ENCODE measurements at regions not wholly inside any gene's neighbourhood (a gene's known extent, or its start where the extent isn't known, plus 50 kb on each side); places are given as distances from the start of the nearest gene placed in this dataset.

DNA sequence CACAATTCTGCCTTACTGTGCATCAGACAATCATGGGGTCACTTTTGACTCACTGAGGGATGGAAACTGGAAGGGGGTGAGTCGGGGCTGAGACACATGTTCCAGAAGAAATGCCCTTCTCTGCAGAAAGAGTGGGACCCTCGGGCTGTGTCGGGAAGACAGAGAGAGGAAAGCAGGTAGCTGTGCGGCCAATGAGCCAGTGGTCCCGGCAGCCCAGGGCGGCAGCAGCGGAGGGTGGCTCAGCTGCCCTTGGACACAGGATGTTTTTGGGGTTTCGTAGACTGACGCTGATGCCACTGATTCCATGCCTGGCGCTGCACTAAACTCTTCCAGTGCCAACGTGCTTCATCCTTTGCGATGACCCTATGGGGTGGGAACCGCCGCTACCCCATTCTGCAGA lies 78.4 kb upstream of the PPP1R26 start:
- intact Hi-C loops (cut with DNase I) = no loop called here
- ATAC-seq (no peak), DNase-seq (no peak)
- WGBS (ENCODE audit: insufficient coverage, low coverage, low lambda C conversion rate, missing lambda C conversion rate) = 61% methylated on average over 6 of the region's 14 CpGs
- no peak for TF ChIP-seq POLR2A (IDR thresholded peaks at IDR 0.05)
- TF ChIP-seq, protein P1, sequence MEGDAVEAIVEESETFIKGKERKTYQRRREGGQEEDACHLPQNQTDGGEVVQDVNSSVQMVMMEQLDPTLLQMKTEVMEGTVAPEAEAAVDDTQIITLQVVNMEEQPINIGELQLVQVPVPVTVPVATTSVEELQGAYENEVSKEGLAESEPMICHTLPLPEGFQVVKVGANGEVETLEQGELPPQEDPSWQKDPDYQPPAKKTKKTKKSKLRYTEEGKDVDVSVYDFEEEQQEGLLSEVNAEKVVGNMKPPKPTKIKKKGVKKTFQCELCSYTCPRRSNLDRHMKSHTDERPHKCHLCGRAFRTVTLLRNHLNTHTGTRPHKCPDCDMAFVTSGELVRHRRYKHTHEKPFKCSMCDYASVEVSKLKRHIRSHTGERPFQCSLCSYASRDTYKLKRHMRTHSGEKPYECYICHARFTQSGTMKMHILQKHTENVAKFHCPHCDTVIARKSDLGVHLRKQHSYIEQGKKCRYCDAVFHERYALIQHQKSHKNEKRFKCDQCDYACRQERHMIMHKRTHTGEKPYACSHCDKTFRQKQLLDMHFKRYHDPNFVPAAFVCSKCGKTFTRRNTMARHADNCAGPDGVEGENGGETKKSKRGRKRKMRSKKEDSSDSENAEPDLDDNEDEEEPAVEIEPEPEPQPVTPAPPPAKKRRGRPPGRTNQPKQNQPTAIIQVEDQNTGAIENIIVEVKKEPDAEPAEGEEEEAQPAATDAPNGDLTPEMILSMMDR (IDR thresholded peaks at IDR 0.05) = no peak
- Histone ChIP-seq H3K9me3 (no peaks in the 10 kb centered on the region), H3K36me3 (no peaks in the 10 kb centered on the region), H3K27me3 (no peaks in the 10 kb centered on the region), H3K4me1 (no peaks in the 10 kb centered on the region), H3K27ac (no peak overlapping the region), H3K4me3 (no peak overlapping the region)

DNA sequence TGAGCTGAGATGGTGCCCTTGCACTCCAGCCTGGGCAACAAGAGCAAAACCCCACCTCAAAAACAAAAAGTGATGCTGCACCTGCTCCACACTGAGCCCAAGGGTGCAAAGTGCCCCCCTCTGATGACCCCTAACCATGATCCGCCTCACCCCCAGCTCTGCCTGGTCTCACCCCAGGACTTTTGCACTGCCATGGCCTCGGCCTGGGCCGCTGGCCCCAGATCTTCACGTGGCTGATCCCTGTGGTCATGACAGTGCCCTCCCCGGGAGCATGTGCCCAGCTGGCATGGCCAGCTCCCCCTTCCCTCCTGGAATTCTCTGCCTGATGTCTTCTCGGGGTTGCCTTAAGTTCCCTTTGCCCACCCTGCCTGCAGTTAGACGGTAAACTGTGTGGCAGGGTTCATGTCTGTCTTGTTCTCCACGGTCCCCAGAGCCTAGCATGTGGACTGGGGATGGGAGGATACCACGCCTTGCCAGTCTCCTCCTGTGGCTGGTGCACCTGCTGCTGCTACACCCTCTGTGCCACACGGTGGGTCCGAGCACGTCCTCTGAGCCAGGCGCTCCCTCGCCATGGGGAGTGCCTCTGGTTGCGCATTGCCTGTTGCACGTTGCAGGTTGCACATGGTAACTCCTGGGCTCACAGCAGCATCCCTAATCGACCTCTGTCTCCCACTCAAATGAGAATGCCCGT lies 77.4 kb upstream of the PPP1R26 start:
- Histone ChIP-seq H3K27ac (no peak overlapping the region), H3K27me3 (no peaks in the 10 kb centered on the region), H3K4me1 (no peaks in the 10 kb centered on the region), H3K4me3 (no peak overlapping the region), H3K9me3 (no peaks in the 10 kb centered on the region), H3K36me3 (no peaks in the 10 kb centered on the region)
- no peak for ATAC-seq
- 31% methylated on average over 5 of the region's 18 CpGs for WGBS (ENCODE audit: insufficient coverage, low coverage, low lambda C conversion rate, missing lambda C conversion rate)
- intact Hi-C loops (cut with DNase I) = no loop called here
- no peak for DNase-seq
- TF ChIP-seq, protein P1 (IDR thresholded peaks at IDR 0.05) = no peak

DNA sequence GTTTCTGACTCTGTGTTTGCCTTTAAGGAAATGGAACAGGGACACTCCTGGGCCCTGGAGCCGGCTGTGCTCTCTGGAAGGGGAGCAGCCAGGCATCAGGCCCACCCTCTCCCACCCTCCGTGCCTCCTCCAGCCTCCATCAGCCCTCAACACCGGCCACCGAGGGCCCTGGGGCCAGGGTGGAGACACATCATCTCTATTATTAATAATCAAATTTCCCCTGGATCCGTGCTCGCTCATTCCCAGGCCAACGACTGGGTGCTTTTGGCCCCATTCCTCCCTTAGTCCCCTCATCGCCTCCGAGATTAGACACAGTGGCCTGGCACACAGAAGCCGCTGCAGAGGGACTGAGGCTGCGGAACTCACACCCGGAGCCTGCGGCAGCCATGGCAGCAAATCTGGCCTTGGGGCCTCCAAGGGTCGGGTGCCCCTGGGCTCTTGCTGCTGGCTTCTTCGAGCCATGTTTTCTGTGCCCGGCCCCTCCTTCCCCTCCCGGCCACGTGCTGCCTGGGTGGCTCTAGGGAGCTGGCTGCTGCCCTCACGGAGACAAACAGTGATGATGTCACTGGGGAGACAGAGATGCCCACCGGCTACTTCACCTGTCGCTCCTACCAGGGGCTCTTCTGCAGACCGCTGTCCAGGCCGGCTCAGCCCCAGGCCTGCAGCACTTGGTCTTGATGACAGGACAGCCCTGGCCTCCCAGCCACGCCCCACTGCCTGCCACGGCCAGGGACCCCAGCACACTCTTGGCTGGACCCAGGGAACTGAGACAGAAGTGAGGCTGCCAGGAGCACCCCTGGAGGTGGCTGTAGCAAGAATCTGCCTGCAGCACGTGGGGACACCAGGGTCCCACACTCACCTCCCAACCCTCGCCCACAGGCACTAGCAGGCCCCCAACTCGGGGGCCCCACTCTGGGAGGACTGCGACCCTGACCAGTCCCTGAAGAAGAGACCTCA lies 76.6 kb upstream of the PPP1R26 start:
- Histone ChIP-seq H3K27me3 (no peaks in the 10 kb centered on the region), H3K9me3 (no peaks in the 10 kb centered on the region), H3K4me1 (no peaks in the 10 kb centered on the region), H3K36me3 (no peaks in the 10 kb centered on the region), H3K27ac (no peak overlapping the region), H3K4me3 (no peak overlapping the region)
- DNase-seq (no peak), ATAC-seq (no peak)
- intact Hi-C loops (cut with DNase I) = no loop called here
- TF ChIP-seq, protein P1 (IDR thresholded peaks at IDR 0.05) = no peak
- no peak for TF ChIP-seq POLR2A (IDR thresholded peaks at IDR 0.05)
- WGBS (ENCODE audit: insufficient coverage, low coverage, low lambda C conversion rate, missing lambda C conversion rate) = 53% methylated on average over 16 of the region's 29 CpGs

DNA sequence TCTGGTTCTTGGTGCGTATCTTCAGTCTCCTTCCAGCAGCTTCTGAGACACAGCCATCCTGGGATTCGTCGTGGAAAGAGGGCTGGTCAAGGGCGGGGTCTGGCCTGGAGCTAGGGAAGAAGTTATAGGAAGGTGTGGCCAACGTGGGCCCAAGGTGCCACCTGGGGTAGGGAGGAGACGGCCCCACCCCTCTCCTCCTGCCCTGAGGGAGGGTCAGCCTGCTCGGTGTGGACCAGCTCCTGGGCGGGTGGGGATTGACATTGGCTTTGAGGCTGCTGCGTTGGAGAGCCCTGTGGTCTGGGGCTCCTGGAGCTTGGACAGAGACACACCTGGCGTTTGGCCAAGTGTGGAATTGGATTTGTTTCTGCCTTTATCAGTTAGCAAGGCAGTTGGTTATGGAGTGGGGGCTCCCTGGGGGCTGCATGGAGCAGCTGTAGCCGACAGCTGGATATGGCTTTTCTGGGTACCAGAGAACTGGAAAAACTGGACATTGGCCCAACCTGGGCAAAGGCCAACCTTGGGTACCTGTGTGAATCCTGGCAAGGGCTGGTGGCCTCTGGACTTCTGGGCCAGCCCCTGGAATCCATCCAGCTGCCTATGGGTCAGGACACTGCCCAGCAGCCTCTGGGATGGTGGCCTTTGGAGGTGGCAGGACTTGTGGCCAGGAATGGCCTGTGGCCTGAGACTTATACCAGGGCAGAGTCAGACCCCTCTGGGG lies 75.7 kb upstream of the PPP1R26 start:
- 60% methylated on average over 6 of the region's 11 CpGs for WGBS (ENCODE audit: insufficient coverage, low coverage, low lambda C conversion rate, missing lambda C conversion rate)
- Histone ChIP-seq H3K4me3 (no peak overlapping the region), H3K36me3 (no peaks in the 10 kb centered on the region), H3K27ac (no peak overlapping the region), H3K27me3 (no peaks in the 10 kb centered on the region), H3K4me1 (no peaks in the 10 kb centered on the region), H3K9me3 (no peaks in the 10 kb centered on the region)
- TF ChIP-seq, protein P1 (IDR thresholded peaks at IDR 0.05) = no peak
- no peak for TF ChIP-seq POLR2A (IDR thresholded peaks at IDR 0.05)
- peak; percentile 80 to 96 (median 89) for ATAC-seq
- intact Hi-C loops (cut with DNase I) = no loop called here
- peak; percentile 80 to 92 (median 91) for DNase-seq

Data from right lobe of liver (tissue), 6 donors.